ENCODE measurements at regions not wholly inside any gene's neighbourhood (a gene's known extent, or its start where the extent isn't known, plus 50 kb on each side); places are given as distances from the start of the nearest gene placed in this dataset.
"Not testable (repeated sequence)": the region's sequence is repeated elsewhere in the genome, so short reads cannot be mapped to it uniquely, and the experiment has no call there.

DNA sequence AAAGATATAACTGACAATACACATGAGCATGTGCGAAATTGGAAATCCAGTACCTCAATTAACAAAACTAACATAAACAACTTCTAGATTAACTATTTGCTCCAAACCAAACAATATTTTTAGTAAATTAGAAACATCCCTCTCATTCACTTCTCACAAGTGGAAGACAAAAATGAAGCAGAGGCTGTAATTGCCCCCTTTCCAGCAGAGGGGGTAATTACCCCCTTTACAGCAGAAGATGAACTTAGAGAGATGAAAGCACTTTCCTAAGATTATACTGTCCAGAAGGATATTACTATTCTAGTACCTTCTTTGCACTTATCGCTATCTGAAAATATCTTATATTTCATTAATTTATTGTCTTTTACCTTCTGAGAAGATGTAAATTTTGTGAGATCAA, 1025.2 kb downstream of the FSCB start:
- DNase-seq (ENCODE audit: insufficient read length, low spot score) (no peak), FAIRE-seq (no peak)

DNA sequence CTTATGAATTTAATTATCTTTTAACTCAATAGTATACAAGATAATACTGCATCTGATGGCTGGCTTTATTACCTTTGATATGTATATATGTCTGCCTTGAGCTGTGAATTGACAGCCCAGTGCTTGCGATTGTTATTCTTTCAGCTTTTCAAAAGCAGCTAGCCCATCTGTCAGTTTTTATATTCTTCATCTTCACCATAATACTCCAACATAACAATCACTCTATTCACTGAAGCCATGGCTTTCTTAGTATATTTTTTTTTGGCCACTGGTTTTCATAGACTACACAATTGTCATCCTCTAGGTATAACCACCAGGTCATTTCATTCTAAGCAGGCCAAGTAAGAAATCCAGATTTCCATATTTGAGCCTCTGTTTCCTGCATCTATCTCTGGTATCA, 1026.1 kb downstream of the FSCB start:
- DNase-seq (ENCODE audit: insufficient read length, low spot score) (no peak), FAIRE-seq (no peak)

DNA sequence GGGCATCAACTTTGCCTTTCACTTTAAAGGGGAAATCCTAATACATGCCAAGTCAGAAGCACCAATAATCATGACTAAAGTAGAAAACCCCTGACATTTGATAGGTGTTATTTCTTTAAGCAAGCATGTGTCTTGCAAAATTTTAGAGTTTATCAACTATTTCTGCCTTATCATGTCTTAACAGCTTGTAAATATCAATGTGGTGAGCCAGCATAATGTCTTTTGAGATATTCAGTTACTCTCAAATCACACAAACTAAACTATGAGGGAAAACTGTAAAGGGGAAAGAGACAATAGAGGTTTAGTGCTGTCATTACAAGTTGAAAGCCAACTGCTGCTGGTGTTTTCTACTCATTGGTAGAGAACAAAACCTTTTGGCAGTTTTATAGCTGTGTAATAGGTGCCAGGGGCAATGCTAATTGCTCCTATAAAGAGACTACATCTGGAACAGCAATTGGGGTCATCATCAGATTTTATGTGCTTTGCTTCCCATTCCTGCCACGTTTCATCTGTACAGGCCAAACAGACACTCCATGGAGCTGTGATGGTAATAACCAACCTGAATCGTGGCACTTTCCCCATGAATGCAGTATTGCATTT, 1027.4 kb downstream of the FSCB start:
- no peak for FAIRE-seq
- no peak for DNase-seq (ENCODE audit: insufficient read length, low spot score)

DNA sequence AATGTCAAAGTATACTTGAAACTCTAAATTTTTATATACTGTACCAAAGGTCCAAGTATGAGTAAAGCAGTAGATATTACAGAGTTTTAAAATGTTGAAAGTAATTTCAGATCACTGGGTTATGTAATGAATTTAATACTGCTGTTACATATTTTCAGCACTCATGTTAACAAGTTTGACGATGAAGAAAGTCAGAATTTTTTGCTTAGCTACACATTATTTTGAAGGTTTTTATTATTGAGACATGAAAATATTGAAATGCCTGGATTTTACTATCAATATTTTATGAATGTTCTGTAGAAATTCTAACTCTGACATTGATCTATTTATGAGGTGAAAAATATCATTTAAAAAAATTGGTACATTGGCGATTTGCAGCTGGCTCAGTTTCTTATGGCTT, 1030.3 kb downstream of the FSCB start:
- no peak for FAIRE-seq
- no peak for DNase-seq (ENCODE audit: insufficient read length, low spot score)

DNA sequence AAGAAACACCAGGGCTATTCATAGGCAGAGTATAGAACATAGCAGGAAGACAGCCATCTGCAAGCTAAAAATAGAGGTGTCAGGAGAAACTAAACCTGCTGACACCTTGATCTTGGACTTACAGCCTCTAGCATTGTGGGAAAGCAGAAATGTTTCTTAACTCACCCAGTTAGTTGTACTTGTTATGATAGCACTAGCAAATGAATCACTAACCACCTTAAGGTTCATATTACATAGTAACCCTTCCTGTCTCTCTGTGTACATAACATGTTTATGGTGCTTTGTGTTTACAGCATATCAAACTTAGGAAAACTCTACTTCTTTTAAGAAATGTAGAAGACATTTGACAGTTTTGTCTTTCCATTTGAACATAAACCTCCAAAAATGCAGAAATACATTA, 1031.3 kb downstream of the FSCB start:
- FAIRE-seq: no peak
- no peak for DNase-seq (ENCODE audit: insufficient read length, low spot score)

DNA sequence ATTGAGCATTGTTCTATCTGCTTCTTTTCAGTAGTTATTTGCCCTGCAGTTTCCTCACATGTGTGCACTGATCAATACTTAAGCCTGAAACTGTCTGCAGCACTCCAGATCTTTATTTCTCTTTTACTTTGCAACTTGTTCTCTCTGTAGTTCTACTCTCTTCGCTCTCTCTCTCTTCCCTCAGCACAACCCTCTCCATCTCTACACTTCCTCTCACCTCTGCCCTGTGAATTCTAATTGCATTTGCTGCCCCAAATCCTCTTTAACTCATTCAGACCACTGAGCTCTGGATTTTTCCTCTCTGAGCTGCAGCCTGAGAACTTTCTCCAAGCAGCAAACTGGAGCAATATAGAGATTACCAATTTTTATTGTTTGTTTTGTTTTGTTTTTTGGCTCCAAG, 1035.5 kb downstream of the FSCB start:
- no peak for FAIRE-seq
- DNase-seq (ENCODE audit: insufficient read length, low spot score): no peak

DNA sequence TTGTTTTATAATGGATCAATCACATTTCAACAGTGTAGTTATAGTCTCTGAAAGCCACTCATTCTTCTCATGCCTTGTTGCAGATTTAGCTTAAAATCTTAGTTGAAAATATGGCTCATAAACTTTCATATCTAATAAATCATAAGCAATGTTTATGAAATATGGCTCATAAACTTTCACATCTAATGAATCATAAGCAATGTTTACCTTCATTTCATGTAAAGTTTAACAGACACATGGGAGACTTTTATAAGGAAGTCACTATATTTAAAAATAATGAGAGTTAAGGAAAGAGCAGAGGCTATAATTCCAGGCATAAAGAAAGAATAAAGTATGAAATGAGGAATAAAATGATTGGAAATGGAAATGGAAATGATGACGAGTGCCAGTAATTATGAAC, 1042.1 kb downstream of the FSCB start:
- FAIRE-seq (no peak), DNase-seq (ENCODE audit: insufficient read length, low spot score) (no peak)

DNA sequence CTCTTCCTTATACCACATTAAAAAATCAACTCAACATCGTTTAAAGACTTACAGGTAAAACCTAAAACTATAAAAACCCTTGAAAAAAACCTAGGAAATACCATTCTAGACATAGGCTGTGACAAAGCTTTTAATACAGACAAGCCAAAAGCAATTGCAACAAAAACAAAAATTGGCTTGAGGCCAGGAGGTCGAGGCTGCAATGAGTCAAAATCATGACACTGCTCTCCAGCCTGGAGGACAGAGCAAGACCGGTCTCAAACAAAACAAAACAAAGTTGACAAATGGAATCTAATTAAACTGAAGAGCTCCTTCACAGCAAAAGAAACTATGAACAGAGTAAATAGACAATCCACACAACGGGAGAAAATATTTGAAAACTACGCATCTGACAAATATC, 1057.8 kb downstream of the FSCB start:
- no peak for FAIRE-seq

DNA sequence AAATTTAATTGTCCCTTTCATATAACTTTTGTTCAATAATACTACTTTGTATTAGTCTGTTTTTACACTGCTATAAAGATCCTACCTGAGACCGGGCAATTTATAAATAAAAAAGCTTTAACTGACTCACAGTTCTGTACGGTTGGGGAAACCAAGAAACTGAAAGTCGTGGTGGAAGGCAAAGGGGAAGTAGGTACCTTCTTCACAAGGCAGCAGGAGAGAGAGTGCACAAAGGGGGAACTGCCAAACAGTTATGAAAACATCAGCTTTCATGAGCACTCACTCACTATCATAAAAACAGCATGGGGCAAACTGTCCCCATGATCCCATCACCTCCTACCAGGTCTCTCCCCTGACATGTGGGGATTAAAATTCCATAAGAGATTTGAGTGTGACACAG, 1069.0 kb downstream of the FSCB start:
- DNase-seq (ENCODE audit: insufficient read length, low spot score): no peak
- no peak for FAIRE-seq

More for the DNA sequence above, 1057.8 kb downstream of the FSCB start:
- no peak for DNase-seq (ENCODE audit: insufficient read length, low spot score)

DNA sequence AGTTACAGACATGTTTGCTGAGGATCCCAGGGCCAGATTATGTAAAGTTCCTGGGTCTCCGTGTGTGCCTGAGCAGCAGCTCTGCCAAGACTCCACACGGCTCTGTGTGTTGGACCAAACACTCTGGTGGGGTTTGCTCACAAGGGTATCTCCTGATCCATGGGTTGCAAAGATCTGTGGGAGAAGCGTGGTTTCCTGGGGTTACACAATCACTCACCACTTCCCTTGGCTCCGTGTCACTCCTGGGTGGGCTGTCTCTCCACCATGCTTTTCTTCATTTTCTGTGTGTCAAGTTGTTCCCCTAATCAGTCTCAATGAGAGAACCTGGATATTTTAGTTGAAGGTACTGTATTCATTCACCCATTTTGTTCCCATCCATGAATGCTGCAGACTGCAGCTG, 1088.8 kb downstream of the FSCB start:
- DNase-seq (ENCODE audit: insufficient read length, low spot score) (no peak), FAIRE-seq (no peak)

DNA sequence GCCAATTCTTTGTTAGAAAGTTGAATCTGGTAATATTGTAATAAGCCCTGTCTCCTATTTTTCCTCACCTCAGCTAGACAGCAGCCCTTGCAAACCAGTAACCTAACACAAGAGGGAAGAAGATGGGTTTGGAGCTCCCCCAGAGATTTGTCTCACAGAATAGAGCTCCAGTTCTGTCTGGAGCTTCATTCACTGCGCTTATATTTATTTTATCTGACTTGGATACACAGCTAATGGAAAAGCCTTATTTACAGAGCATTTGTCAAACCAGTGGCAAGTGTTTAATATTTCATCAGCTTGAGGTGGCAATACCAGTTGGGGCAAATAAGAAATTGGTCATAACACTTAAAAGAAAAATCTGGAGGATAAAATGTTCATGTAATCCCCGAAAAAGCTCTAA, 1094.0 kb downstream of the FSCB start:
- no peak for FAIRE-seq
- DNase-seq (ENCODE audit: insufficient read length, low spot score): no peak

DNA sequence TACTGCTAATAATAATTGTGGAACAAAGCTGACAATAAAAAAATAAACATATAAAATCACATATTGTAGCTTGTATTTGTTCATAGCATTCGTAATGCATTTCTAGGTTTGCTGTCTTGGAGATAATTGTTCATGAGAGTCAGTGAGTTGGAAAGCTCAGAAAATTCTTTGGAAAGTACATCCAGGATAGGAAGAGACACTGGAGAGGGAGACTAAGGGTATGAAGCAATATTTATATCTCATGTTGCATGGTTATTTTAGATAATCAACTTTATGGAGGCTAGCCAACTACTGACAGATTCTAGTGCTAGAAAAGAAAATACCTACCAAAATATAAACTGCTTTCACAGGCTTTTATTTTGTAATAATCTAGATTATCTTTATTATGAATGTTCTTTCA, 1095.2 kb downstream of the FSCB start:
- no peak for DNase-seq (ENCODE audit: insufficient read length, low spot score)
- FAIRE-seq: no peak

DNA sequence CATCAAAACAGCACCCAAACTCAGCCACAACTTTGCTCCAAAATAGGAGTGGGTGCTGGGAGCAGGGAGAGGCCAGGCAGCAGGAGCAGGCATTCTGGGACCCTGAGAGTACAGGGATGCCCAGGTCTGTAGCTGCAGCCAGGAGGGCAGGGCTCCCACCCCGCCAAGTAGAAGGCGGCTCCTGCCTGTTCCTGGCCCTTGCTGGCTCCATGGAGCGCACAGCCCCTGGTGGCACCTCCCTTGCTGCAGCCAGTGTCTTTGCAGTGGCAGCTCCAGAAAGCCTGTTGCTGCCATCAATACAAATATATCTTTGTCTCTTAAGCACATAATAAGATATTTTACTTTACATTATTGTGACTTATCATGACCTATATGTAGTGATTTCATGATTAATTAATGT, 1096.5 kb downstream of the FSCB start:
- FAIRE-seq (no peak), DNase-seq (ENCODE audit: insufficient read length, low spot score) (no peak)

DNA sequence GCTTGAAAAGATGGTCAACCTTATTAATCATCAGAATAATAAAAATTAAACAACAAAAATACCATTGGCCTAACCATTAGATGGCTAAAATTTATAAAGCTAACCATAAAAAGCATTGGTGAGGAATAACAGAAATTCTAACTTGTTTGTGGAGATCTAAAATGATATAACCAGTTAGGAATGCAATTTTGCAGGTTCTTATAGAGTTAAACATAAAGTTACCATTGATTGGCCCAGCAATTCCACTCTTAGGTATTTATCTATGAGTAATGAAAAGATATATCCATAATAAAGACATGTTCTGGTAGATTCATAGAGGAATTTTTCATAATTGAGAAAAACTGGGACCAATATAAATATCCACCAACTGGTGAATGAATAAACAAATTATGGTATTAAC, 1098.6 kb downstream of the FSCB start:
- FAIRE-seq (no peak), DNase-seq (ENCODE audit: insufficient read length, low spot score) (no peak)

DNA sequence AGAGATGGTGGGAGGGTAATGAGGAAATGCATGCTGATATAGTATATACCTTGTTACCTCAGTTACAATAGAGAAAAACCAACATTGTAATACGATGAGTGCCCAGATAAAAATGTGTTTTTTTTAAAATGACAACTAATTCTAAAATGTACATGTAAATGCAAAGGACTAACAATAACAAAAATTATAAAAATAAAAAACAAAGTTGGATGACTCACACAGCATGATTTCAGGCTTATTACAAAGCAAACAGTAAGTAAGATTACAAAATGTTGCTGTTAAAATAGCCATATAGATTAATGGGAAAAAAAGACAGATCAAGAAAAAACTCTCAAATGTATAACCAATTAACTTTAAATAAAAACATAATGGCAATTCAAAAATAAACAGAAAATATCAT, 1099.4 kb downstream of the FSCB start:
- DNase-seq (ENCODE audit: insufficient read length, low spot score) (no peak), FAIRE-seq (no peak)

DNA sequence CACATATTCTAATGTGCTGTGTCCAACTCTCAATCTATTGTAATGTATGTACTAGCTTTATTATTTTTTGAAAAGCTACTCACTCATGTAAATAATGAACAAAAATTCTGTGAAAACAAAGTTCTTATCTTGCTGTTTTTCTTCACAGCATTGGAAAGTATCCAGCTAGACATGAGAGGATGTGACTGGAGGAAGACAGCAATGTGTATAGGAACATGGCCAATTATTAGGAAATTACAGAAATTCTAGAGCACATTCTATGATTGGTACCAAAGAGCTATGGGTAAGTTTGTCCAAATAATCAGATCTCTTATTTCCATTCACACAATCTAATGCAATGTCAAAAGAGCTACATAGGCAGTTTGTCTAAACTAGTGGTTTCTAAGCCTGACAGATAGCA, 1100.2 kb downstream of the FSCB start:
- FAIRE-seq (no peak), DNase-seq (ENCODE audit: insufficient read length, low spot score) (no peak)

DNA sequence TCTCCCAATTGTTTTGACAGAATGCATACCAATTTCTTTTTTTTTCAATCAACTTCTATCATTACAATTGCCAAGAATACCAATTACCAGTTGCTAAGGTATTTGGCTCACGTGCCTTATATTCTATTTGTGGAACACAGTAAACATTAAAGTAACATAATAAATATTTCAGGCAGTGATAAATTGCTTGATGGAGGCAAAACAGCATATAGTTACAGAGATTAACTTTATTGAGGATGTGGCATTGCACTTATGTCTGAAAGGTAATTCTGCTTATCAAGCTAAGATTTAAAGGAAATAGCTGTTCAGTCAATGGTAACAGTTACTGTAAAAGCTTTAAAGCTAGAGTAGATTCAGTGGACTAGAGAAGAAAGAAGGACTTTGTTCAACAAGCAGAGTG, 1107.8 kb downstream of the FSCB start:
- no peak for FAIRE-seq
- DNase-seq (ENCODE audit: insufficient read length, low spot score): no peak

DNA sequence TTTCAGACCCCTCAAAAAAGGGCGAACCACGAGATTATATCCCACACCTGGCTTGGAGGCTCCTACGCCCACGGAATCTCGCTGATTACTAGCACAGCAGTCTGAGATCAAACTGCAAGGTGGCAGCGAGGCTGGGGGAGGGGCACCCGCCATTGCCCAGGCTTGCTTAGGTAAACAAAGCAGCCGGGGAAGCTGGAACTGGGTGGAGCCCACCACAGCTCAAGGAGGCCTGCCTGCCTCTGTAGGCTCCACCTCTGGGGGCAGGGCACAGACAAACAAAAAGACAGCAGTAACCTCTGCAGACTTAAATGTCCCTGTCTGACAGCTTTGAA, 1136.6 kb downstream of the FSCB start:
- not testable (repeated sequence) for FAIRE-seq; DNase-seq (ENCODE audit: insufficient read length, low spot score)

DNA sequence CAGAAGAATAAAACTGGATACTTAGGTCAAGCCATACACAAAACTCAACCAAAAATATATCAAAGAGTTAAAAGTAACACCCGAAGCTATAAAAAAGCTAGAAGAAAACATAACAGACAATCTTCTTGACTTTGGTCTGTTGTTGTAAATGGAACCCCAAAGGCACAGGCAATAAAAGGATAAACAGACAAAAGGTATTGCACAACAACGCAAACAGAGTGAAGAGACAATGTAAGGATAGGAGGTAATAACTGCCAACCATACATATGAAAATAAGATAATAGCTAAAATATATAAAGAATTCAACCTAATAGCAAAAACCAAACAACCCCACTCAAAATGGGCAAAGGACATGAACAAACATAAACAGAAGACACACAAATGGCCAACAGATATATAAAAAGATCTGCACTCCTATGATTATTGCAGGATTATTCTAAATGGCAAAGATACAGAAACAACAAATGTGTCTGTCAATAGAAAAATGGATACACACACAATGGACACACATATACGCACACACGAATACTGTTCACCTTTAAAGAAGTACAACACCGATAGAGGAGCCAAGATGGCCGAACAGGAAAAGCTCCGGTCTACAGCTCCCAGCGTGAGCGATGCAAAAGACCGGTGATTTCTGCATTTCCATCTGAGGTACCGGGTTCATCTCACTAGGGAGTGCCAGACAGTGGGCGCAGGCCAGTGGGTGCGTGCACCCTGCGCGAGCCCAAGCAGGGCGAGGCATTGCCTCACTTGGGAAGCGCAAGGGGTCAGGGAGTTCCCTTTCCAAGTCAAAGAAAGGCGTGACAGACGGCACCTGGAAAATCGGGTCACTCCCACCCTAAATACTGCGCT, 1137.1 kb downstream of the FSCB start:
- no peak for FAIRE-seq
- no peak for DNase-seq (ENCODE audit: insufficient read length, low spot score)

DNA sequence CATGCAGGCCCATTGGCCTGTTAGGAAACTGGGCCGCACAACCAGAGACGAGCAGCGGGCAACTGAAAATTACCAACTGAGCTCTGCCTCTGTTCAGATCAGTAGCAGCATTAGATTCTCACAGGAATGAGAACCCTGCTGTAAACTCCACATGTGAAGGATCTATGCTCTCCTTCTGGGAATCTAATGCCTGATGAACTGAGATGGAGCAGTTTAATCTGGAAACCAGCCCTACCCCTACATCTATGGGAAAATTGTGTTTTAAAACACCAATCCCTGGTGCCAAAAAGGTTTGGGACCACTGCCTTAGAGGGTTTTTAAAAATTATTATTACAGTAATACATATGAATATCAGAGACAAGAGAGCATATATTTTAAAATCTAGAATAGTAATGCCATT, 1144.5 kb downstream of the FSCB start:
- DNase-seq (ENCODE audit: insufficient read length, low spot score) (no peak), FAIRE-seq (no peak)

DNA sequence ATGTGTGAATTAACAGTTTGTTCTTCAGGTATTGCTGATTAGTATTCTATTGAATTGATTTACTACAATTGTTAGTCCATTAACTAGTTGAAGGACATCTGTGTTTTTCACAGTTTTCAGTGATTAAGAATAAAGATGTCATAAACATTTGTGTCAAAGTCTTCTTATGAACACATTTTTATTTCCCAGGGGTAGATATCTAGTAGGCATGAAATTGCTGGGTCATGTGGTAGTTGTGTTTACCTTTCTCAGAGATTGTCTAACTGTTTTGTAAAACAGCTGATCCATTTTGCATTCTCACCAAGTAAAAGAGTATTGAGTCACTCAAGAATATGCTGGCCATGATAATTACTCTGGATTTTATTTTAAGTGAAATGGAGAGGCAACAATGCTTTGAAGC, 1145.3 kb downstream of the FSCB start:
- no peak for DNase-seq (ENCODE audit: insufficient read length, low spot score)
- no peak for FAIRE-seq

DNA sequence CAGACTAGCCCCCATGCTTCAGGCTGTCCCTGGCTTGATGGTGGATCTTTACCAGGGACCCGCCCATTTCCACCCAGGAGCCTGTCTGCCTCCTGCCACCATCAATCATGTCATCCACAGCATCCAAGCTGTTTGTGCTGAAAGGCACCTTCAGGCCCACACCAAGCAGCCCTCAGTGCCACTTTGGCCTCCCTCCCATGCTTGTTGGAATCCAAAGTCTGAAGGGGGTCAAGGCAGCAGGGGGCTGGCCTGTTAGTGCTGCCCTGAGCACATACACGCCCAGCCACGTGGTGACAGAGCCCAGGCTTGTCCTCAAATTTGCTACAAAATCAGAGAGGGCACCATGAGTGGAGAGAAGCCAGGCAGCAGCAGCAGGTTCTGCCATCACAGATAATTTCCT, 1146.8 kb downstream of the FSCB start:
- no peak for DNase-seq (ENCODE audit: insufficient read length, low spot score)
- FAIRE-seq: no peak

DNA sequence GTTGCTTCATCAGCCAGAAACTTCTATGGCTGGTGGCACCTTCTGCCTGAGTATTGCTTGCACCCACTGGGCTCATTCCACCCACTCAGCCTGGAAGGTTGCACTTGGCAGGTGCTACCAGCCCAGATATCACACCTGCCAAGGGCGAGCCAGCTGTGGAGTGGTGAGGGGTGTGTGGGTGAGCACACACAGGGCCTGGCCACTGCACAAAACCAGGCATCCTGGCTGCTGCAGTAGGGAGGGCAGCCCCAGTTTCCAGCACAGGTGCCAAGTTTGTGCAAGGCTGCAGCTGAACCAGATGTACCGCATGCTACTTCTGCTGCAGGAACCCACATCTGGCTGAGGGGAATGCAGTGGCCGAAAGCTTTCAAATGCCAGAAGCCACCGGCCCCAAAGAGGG, 1147.8 kb downstream of the FSCB start:
- FAIRE-seq (no peak), DNase-seq (ENCODE audit: insufficient read length, low spot score) (no peak)
